HCT116 (cell line): ENCODE measurements at regions not wholly inside any gene's neighbourhood (a gene's known extent, or its start where the extent isn't known, plus 50 kb on each side); places are given as distances from the start of the nearest gene placed in this dataset.

Source experiments
- ATAC-seq: fragments of 200-7000 bp; cut with Tn5 transposase; 2 replicates; pipeline ENCODE4 v1.9.1; 2020; ENCODE audit warnings: mild to moderate bottlenecking, moderate library complexity
- BruUV-seq: library from RNA; stranded (reverse); fragments of 400-500 nt; replicated peaks from 2 replicates; lab custom pipeline; 2021; lab: Mats Ljungman, UMichigan
- CTCF ChIA-PET: fragments of 300-600 bp; sonication (Branson Sonifier 250); formaldehyde crosslinking; loops from one replicate; lab custom pipeline; 2021; ENCODE audit warnings: antibody characterized with exemption; lab: Charles Lee
- POLR2A ChIA-PET: fragments of 300-600, 350-600 bp; sonication (Branson Sonifier 250); formaldehyde crosslinking; loops from one replicate; lab custom pipeline; 2021; ENCODE audit warnings: antibody characterized with exemption; lab: Charles Lee
- RAD21 ChIA-PET, 2 experiments: fragments of 300-600 bp; sonication (Branson Sonifier 250); formaldehyde crosslinking; loops; one replicate each; lab custom pipeline; 2023; ENCODE audit warnings: low total read pairs in 2 of 2; ENCODE audit not compliant: uncharacterized antibody in 2 of 2, unreplicated experiment in 2 of 2, low non-redundant PET in 1 of 2; lab: Charles Lee
- DNase-seq: peaks from one replicate; pipeline ENCODE4 v3.0.0-alpha.2; 2010; ENCODE audit warnings: low read depth, low spot score
- H2AFZ ChIP-seq: fragments of 200-600 bp; shearing (Covaris generic), sonication (generic); 2 replicates; pipeline ENCODE4 v1.6.1; 2017; ENCODE audit warnings: low read depth, mixed run types, mixed read lengths, antibody characterized with exemption, low read length; ENCODE audit not compliant: poor library complexity, severe bottlenecking
- H3K27ac ChIP-seq: 2 replicates; pipeline ENCODE4 v1.5.1; 2012; ENCODE audit warnings: low read depth, low read length
- H3K27me3 ChIP-seq: fragments of 200-600 bp; sonication (generic); 2 replicates; pipeline ENCODE4 v1.6.1; 2016; ENCODE audit warnings: mixed run types, low read length, mixed read lengths; ENCODE audit not compliant: insufficient read depth
- H3K36me3 ChIP-seq, 2 experiments: fragments of 200-500 bp in 1 of 2; fragments of 200-600 bp in 1 of 2; sonication (Bioruptor generic) in 1 of 2; sonication (generic) in 1 of 2; 2 replicates each; pipeline versions ENCODE4 v1.5.1 to v1.6.1; 2014 to 2016; ENCODE audit warnings: low read length in 2 of 2, inconsistent platforms in 1 of 2, mixed read lengths in 1 of 2, mixed run types in 1 of 2; ENCODE audit not compliant: insufficient read depth in 2 of 2, control insufficient read depth in 1 of 2
- H3K4me1 ChIP-seq, 2 experiments: fragments of 200-600 bp in 1 of 2; sonication (generic) in 1 of 2; 2 replicates each; pipeline versions ENCODE4 v1.5.1 to v1.6.1; 2012 to 2017; ENCODE audit warnings: low read length in 2 of 2, inconsistent platforms in 1 of 2, mild to moderate bottlenecking in 1 of 2, mixed read lengths in 1 of 2, mixed run types in 1 of 2, moderate library complexity in 1 of 2; ENCODE audit not compliant: insufficient read depth in 2 of 2, control insufficient read depth in 1 of 2
- H3K4me2 ChIP-seq: fragments of 200-600 bp; sonication (generic); 2 replicates; pipeline ENCODE4 v1.6.1; 2017; ENCODE audit warnings: mixed run types, low read length, mixed read lengths
- H3K4me3 ChIP-seq, 2 experiments: fragments of 200-600 bp in 1 of 2; sonication (generic) in 1 of 2; replicated peaks in 1 of 2; 2 replicates each; pipeline ENCODE4 v1.5.1; 2011 to 2016; ENCODE audit warnings: low read length in 2 of 2, control low read depth in 1 of 2, low read depth in 1 of 2, mild to moderate bottlenecking in 1 of 2, mixed read lengths in 1 of 2, mixed run types in 1 of 2
- H3K79me2 ChIP-seq: fragments of 200-600 bp; sonication (generic); 2 replicates; pipeline ENCODE4 v1.6.1; 2017; ENCODE audit warnings: mild to moderate bottlenecking, mixed run types, low read length, moderate library complexity, mixed read lengths; ENCODE audit not compliant: insufficient read depth
- H3K9ac ChIP-seq: fragments of 200-600 bp; sonication (generic); 2 replicates; pipeline ENCODE4 v1.6.1; 2016; ENCODE audit warnings: low read length, mixed read lengths
- H3K9me2 ChIP-seq: fragments of 200-600 bp; sonication (generic), shearing (Covaris generic); 2 replicates; pipeline ENCODE4 v1.6.1; 2017; ENCODE audit warnings: mixed run types, mild to moderate bottlenecking, moderate library complexity; ENCODE audit not compliant: insufficient read depth
- H3K9me3 ChIP-seq, 2 experiments: fragments of 200-500 bp in 1 of 2; fragments of 200-600 bp in 1 of 2; sonication (Bioruptor generic) in 1 of 2; sonication (generic) in 1 of 2; 2 replicates each; pipeline ENCODE4 v1.6.1; 2014 to 2017; ENCODE audit warnings: low read length in 2 of 2, mixed read lengths in 2 of 2, inconsistent platforms in 1 of 2, low read depth in 1 of 2, mild to moderate bottlenecking in 1 of 2, mixed run types in 1 of 2, moderate library complexity in 1 of 2; ENCODE audit not compliant: control insufficient read depth in 1 of 2, insufficient read depth in 1 of 2
- H4K20me1 ChIP-seq: fragments of 200-600 bp; sonication (generic), shearing (Covaris generic); 2 replicates; pipeline ENCODE4 v1.6.1; 2017; ENCODE audit warnings: mixed run types, mild to moderate bottlenecking, moderate library complexity; ENCODE audit not compliant: insufficient read depth
- ATF3 ChIP-seq: IDR thresholded peaks from 2 replicates; pipeline ENCODE4 v1.6.1; 2012
- CTCF ChIP-seq, 3 experiments: fragments of 200-600 bp in 1 of 3; sonication (generic) in 1 of 3; IDR thresholded peaks in 2 of 3; conservative IDR thresholded peaks in 1 of 3; 2 replicates each; pipeline ENCODE4 v1.5.1; 2012 to 2017; ENCODE audit warnings: low read depth in 2 of 3, low read length in 2 of 3, antibody characterized with exemption in 1 of 3, borderline replicate concordance in 1 of 3, control low read depth in 1 of 3, mild to moderate bottlenecking in 1 of 3, mixed read lengths in 1 of 3, mixed run types in 1 of 3, moderate library complexity in 1 of 3; ENCODE audit not compliant: insufficient read depth in 1 of 3
- EGR1 ChIP-seq: IDR thresholded peaks from 2 replicates; pipeline ENCODE4 v1.6.1; 2012; ENCODE audit warnings: low read depth
- EZH2phosphoT487 ChIP-seq: fragments of 200-600 bp; IDR thresholded peaks from 2 replicates; pipeline ENCODE4 v1.6.1; 2018; ENCODE audit warnings: antibody characterized with exemption, borderline replicate concordance
- JUND ChIP-seq: IDR thresholded peaks from 2 replicates; pipeline ENCODE4 v1.6.1; 2012
- MAX ChIP-seq: IDR thresholded peaks from 2 replicates; pipeline ENCODE4 v1.6.1; 2012
- POLR2A ChIP-seq: IDR thresholded peaks from 2 replicates; pipeline ENCODE4 v1.7.0; 2011; ENCODE audit warnings: borderline replicate concordance; ENCODE audit not compliant: insufficient read depth, insufficient read length; ENCODE audit errors: extremely low read depth
- RAD21 ChIP-seq: IDR thresholded peaks from 2 replicates; pipeline ENCODE4 v1.6.1; 2012; ENCODE audit warnings: low read depth, mild to moderate bottlenecking
- YY1 ChIP-seq: IDR thresholded peaks from 2 replicates; pipeline ENCODE4 v1.6.1; 2011; ENCODE audit warnings: low read length, low read depth, moderate library complexity, mild to moderate bottlenecking; ENCODE audit not compliant: insufficient replicate concordance; ENCODE audit errors: extremely low read depth
- ZFX ChIP-seq: fragments of 450-650 bp; IDR thresholded peaks from 2 replicates; pipeline ENCODE4 v1.6.1; 2017
- intact Hi-C: fragments of 100-400 bp; cut with micrococcal nuclease; formaldehyde crosslinking; loops from 2 replicates; pipeline ENCODE4 v1.10.0; 2022

GRCh38 chr4:128663325-128663724 lies 146.2 kb upstream of the JADE1 start:
- ChIA-PET POLR2A (no interaction called here), RAD21 (no interaction called here), CTCF (no interaction called here)
- no peak for ATAC-seq
- Histone ChIP-seq H3K36me3 (no peaks in the 10 kb centered on the region), H4K20me1 (no peaks in the 10 kb centered on the region), H3K9ac (no peak overlapping the region), H3K27ac (no peak overlapping the region), H3K4me3 (no peak overlapping the region), H3K9me3 (no peaks in the 10 kb centered on the region), H2AFZ (no peak overlapping the region), H3K27me3 (no peaks in the 10 kb centered on the region), H3K79me2 (no peaks in the 10 kb centered on the region), H3K9me2 (no peaks in the 10 kb centered on the region), H3K4me2 (no peak overlapping the region), H3K4me1 (no peaks in the 10 kb centered on the region)
- no peak for TF ChIP-seq RAD21
- TF ChIP-seq JUND: no peak
- no peak for TF ChIP-seq POLR2A
- no peak for TF ChIP-seq CTCF (IDR thresholded peaks at IDR 0.05 in 2 of 3, conservative IDR thresholded peaks at IDR 0.05 in 1 of 3; ENCODE audit: borderline replicate concordance in 1 of 3, insufficient read depth in 1 of 3, low read depth in 2 of 3, low read length in 2 of 3)
- TF ChIP-seq EGR1: no peak
- TF ChIP-seq YY1: no peak
- no peak for TF ChIP-seq MAX
- no peak for TF ChIP-seq EZH2phosphoT487
- DNase-seq: no peak
- intact Hi-C loops: no loop called here
- no TSS peak for BruUV-seq

- intact Hi-C loops: no loop called here
- Histone ChIP-seq H4K20me1 (no peaks in the 10 kb centered on the region), H2AFZ (no peak overlapping the region), H3K4me2 (no peak overlapping the region), H3K4me3 (no peak overlapping the region), H3K79me2 (no peaks in the 10 kb centered on the region), H3K27ac (no peak overlapping the region), H3K9ac (no peak overlapping the region), H3K36me3 (no peaks in the 10 kb centered on the region), H3K9me2 (no peaks in the 10 kb centered on the region), H3K27me3 (no peaks in the 10 kb centered on the region), H3K9me3 (no peaks in the 10 kb centered on the region), H3K4me1 (no peaks in the 10 kb centered on the region)
- BruUV-seq: no TSS peak
- ATAC-seq (no peak), DNase-seq (no peak)
- RAD21 ChIA-PET: no interaction called here
- POLR2A ChIA-PET: no interaction called here
- CTCF ChIA-PET: no interaction called here
- TF ChIP-seq YY1 (no peak), ATF3 (no peak), ZFX (no peak), MAX (no peak), POLR2A (no peak)
These were observed 148.0 kb upstream of the JADE1 start for GRCh38 chr4:128661479-128661878.
